Suprapubic skin (tissue), 4 donors: ENCODE measurements at regions not wholly inside any gene's neighbourhood (a gene's known extent, or its start where the extent isn't known, plus 50 kb on each side); places are given as distances from the start of the nearest gene placed in this dataset.

ENCODE experiments used
- DNase-seq, 2 donors: peaks; one replicate each; pipeline ENCODE4 v3.0.0-alpha.2; 2019; ENCODE audit warnings: low spot score in 2 of 2
- H3K27ac ChIP-seq: fragments of 200-600 bp; sonication (generic); one replicate; pipeline ENCODE4 v1.5.1; 2019
- H3K27me3 ChIP-seq: fragments of 200-600 bp; sonication (generic); one replicate; pipeline ENCODE4 v1.5.1; 2019
- H3K36me3 ChIP-seq: fragments of 200-600 bp; sonication (generic); one replicate; pipeline ENCODE4 v1.5.1; 2019
- H3K4me1 ChIP-seq: fragments of 200-600 bp; sonication (generic); one replicate; pipeline ENCODE4 v1.5.1; 2019
- H3K4me3 ChIP-seq: fragments of 200-600 bp; sonication (generic); one replicate; pipeline ENCODE4 v1.5.1; 2019; ENCODE audit warnings: mild to moderate bottlenecking
- H3K9me3 ChIP-seq: fragments of 200-600 bp; sonication (generic); one replicate; pipeline ENCODE4 v1.5.1; 2019
- EP300 ChIP-seq: sonication (generic); formaldehyde crosslinking; IDR thresholded peaks from one replicate; pipeline ENCODE4 v1.6.1; 2017; ENCODE audit warnings: antibody characterized with exemption
- POLR2A ChIP-seq, 2 donors: fragments of 450-650 bp; IDR thresholded peaks; one replicate each; pipeline ENCODE4 v1.6.1; 2017; ENCODE audit warnings: antibody characterized with exemption in 2 of 2, mild to moderate bottlenecking in 2 of 2, moderate library complexity in 2 of 2
- POLR2AphosphoS5 ChIP-seq, 3 donors: sonication (generic); formaldehyde crosslinking; IDR thresholded peaks; one replicate each; pipeline ENCODE4 v1.6.1; 2017; ENCODE audit warnings: antibody characterized with exemption in 3 of 3
- WGBS: methylation state at CpG from one replicate; pipeline ENCODE4 v1.1.5; 2018; 5-methylcytosine and 5-hydroxymethylcytosine counted together
- TF ChIP-seq, protein P1 (sequence below), 2 donors: fragments of 200-600 bp in 1 of 2; fragments of 450-650 bp in 1 of 2; sonication (generic) in 1 of 2; IDR thresholded peaks; one replicate each; pipeline ENCODE4 v1.5.1; 2016 to 2019; ENCODE audit warnings: antibody characterized with exemption in 2 of 2, mild to moderate bottlenecking in 1 of 2, moderate library complexity in 1 of 2

DNA sequence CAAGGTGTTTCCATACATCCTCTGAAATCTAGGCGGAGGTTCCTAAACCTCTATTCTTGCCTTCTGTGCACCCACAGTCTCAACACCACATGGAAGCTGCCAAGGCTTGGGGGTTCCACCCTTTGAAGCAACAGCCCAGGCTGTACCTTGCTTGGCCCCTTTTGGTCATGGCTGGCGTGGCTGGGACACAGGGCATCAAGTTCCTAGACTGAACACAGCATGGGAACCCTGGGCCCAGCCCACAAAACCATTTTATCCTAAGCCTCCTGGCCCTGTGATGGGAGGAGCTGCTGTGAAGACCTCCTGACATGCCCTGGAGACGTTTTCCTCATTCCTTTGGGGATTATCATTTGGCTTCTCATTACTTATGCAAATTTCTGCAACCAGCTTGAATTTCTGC is 739.0 kb upstream of the NECTIN3 start:
- no peaks in the 10 kb centered on the region for H3K27me3 ChIP-seq
- TF ChIP-seq POLR2A (IDR thresholded peaks at IDR 0.05) (no peak), POLR2AphosphoS5 (IDR thresholded peaks at IDR 0.05) (no peak), EP300 (no peak)
- TF ChIP-seq, protein P1, sequence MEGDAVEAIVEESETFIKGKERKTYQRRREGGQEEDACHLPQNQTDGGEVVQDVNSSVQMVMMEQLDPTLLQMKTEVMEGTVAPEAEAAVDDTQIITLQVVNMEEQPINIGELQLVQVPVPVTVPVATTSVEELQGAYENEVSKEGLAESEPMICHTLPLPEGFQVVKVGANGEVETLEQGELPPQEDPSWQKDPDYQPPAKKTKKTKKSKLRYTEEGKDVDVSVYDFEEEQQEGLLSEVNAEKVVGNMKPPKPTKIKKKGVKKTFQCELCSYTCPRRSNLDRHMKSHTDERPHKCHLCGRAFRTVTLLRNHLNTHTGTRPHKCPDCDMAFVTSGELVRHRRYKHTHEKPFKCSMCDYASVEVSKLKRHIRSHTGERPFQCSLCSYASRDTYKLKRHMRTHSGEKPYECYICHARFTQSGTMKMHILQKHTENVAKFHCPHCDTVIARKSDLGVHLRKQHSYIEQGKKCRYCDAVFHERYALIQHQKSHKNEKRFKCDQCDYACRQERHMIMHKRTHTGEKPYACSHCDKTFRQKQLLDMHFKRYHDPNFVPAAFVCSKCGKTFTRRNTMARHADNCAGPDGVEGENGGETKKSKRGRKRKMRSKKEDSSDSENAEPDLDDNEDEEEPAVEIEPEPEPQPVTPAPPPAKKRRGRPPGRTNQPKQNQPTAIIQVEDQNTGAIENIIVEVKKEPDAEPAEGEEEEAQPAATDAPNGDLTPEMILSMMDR (IDR thresholded peaks at IDR 0.05), result no peak
- 66% methylated on average over 3 of the region's 3 CpGs for WGBS
- no peaks in the 10 kb centered on the region for H3K4me1 ChIP-seq
- no peaks in the 10 kb centered on the region for H3K36me3 ChIP-seq
- H3K27ac ChIP-seq, result no peak overlapping the region
- no peak for DNase-seq
- H3K4me3 ChIP-seq, result no peak overlapping the region
- H3K9me3 ChIP-seq, result peaks cover 2% of the 10 kb centered on the region

DNA sequence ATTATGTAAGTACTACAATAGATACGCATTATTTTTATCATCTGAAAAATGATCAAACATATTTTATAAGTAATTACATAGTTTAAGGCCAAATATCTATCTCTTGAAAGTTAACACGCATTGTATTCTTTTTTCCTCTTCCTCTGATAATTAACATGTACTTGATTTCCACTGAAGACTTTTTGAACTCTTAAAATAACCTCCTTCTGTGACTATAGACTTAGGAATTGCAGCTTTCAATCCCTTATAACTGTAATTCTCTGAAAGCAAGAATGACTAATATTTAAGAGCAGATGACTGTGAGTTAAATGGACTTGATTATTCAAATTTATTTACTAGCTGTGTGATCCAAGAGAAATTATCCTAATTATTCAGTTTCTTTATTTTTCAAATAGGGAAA is 730.6 kb upstream of the NECTIN3 start:
- no peaks in the 10 kb centered on the region for H3K9me3 ChIP-seq
- no peak for TF ChIP-seq POLR2A (IDR thresholded peaks at IDR 0.05)
- no peak for TF ChIP-seq EP300
- TF ChIP-seq POLR2AphosphoS5 (IDR thresholded peaks at IDR 0.05), result no peak
- TF ChIP-seq, protein P1 (IDR thresholded peaks at IDR 0.05), result no peak
- H3K27me3 ChIP-seq, result no peaks in the 10 kb centered on the region
- no peak overlapping the region for H3K4me3 ChIP-seq
- WGBS, result 89% methylated on average over 2 of the region's 2 CpGs
- no peak overlapping the region for H3K27ac ChIP-seq
- no peaks in the 10 kb centered on the region for H3K4me1 ChIP-seq
- no peaks in the 10 kb centered on the region for H3K36me3 ChIP-seq
- DNase-seq, result no peak

DNA sequence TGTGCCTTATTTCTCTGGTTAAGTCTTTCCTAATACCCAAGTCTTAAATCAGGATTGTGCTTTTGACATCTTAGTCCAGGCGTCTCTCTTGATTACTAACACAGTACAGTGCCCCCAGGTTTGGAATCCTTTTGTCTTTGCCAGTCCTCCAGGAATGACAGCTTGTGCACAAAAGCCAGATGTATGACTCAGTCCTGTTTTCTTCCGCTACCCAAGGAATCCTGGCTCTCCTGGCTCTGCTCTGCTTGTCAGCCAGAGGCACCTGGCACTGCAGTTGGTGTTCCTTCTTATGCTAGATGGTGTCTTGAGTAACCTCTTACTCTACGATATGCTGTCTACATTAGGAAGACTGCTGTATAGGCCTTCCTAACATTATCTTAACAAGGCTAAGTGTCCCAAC is 728.2 kb upstream of the NECTIN3 start:
- TF ChIP-seq POLR2AphosphoS5 (IDR thresholded peaks at IDR 0.05) (no peak), POLR2A (IDR thresholded peaks at IDR 0.05) (no peak), EP300 (no peak)
- TF ChIP-seq, protein P1 (IDR thresholded peaks at IDR 0.05), result no peak
- no peak overlapping the region for H3K4me3 ChIP-seq
- no peak for DNase-seq
- H3K4me1 ChIP-seq, result no peaks in the 10 kb centered on the region
- H3K27ac ChIP-seq, result no peak overlapping the region
- WGBS, result 62% methylated on average over 3 of the region's 3 CpGs
- no peaks in the 10 kb centered on the region for H3K9me3 ChIP-seq
- H3K27me3 ChIP-seq, result no peaks in the 10 kb centered on the region
- no peaks in the 10 kb centered on the region for H3K36me3 ChIP-seq

DNA sequence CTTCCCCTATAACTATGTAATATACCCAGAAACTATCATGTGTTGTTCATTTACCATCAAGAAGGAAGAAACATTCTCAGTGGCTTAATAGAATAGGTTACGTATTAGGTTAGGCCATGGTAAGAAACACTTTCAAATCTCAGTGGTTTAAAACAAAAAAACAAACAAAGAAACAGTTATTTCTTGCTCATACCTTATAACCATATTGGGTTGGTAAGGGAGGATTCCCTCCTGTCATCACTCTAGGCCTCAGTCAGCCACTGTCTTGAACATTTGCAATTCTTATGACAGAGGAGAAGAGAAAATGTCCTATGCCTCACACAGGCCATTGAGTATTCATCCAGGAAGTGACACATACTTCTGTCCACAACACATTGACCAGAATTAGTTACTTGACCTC is 727.7 kb upstream of the NECTIN3 start:
- Histone ChIP-seq H3K4me1 (no peaks in the 10 kb centered on the region), H3K27ac (no peak overlapping the region), H3K27me3 (no peaks in the 10 kb centered on the region), H3K9me3 (no peaks in the 10 kb centered on the region), H3K36me3 (no peaks in the 10 kb centered on the region), H3K4me3 (no peak overlapping the region)
- TF ChIP-seq, protein P1 (IDR thresholded peaks at IDR 0.05), result no peak
- TF ChIP-seq EP300, result no peak
- TF ChIP-seq POLR2AphosphoS5 (IDR thresholded peaks at IDR 0.05), result no peak
- no peak for TF ChIP-seq POLR2A (IDR thresholded peaks at IDR 0.05)
- no peak for DNase-seq
- WGBS, result 97% methylated on average over 1 of the region's 1 CpG

- Histone ChIP-seq H3K27me3 (no peaks in the 10 kb centered on the region), H3K27ac (no peak overlapping the region), H3K4me3 (no peak overlapping the region), H3K36me3 (no peaks in the 10 kb centered on the region), H3K4me1 (no peaks in the 10 kb centered on the region), H3K9me3 (no peaks in the 10 kb centered on the region)
- DNase-seq, result no peak
- TF ChIP-seq POLR2A (IDR thresholded peaks at IDR 0.05) (no peak), EP300 (no peak), POLR2AphosphoS5 (IDR thresholded peaks at IDR 0.05) (no peak)
- TF ChIP-seq, protein P1 (IDR thresholded peaks at IDR 0.05), result no peak
Measured at GRCh38 chr3:110344487-110344886, 727.1 kb upstream of the NECTIN3 start.
